ENCODE measurements at regions not wholly inside any gene's neighbourhood (a gene's known extent, or its start where the extent isn't known, plus 50 kb on each side); places are given as distances from the start of the nearest gene placed in this dataset.

DNA sequence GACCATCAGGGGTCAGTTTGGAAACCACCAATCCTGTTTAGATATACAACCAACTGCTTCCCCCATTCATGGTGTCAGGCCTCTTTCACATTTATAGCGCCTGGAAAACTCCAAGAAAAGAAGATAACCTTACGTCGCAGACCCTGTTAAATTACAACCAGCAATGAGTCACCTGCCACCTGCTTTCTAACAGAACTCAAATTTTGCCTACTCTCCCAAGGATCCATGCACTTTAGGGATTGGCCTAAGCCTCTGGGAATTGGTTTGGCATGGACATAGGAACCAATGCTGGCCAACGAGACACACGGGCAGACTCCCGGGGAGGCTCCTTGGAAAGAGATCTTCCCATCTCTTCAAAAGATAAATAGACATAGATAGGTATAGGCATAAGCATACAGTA is 87.0 kb downstream of the FEM1C start:
- no peak overlapping the region for H4K5ac ChIP-seq (ENCODE audit: insufficient read length, low read depth, low read length)
- no peak overlapping the region for H4K8ac ChIP-seq (replicated peaks; ENCODE audit: insufficient read length, low read depth, low read length)
- H3K9ac ChIP-seq (ENCODE audit: extremely low read depth, insufficient read length, low read length): no peak overlapping the region
- no peak overlapping the region for H2AK5ac ChIP-seq (ENCODE audit: insufficient read length, low read length)
- DNase-seq: no peak
- WGBS (ENCODE audit: extremely low coverage, insufficient read length, low lambda C conversion rate): no CpG with 5 or more reads among the region's 6 CpGs
- H3K4me1 ChIP-seq (ENCODE audit: insufficient read depth, low read length): peaks cover 5% of the 10 kb centered on the region; the same call in 1 of the 2 replicates
- no peak overlapping the region for H3K23ac ChIP-seq (ENCODE audit: insufficient read length, low read depth, low read length)
- H2BK5ac ChIP-seq (ENCODE audit: insufficient read length, low read length): no peak overlapping the region
- Mint-ChIP-seq H3K4me1 (peaks cover 4 to 10% of the 10 kb centered on the region in 2 experiments; a peak in 3 of 4 replicates), H3K27ac (no peak overlapping the region), H3K36me3 (ENCODE audit: insufficient read depth in 1 of 3, low read depth in 3 of 3) (no peaks in the 10 kb centered on the region), H3K9me3 (no peaks in the 10 kb centered on the region; a peak in 1 of 5 replicates), H3K4me3 (no peak overlapping the region), H3K27me3 (ENCODE audit: low read depth) (no peaks in the 10 kb centered on the region)
- H3T11ph ChIP-seq (ENCODE audit: low read length): no peak overlapping the region
- no peak overlapping the region for H2BK20ac ChIP-seq (ENCODE audit: low read depth, low read length, poor library complexity, severe bottlenecking)
- TF ChIP-seq, protein P1, sequence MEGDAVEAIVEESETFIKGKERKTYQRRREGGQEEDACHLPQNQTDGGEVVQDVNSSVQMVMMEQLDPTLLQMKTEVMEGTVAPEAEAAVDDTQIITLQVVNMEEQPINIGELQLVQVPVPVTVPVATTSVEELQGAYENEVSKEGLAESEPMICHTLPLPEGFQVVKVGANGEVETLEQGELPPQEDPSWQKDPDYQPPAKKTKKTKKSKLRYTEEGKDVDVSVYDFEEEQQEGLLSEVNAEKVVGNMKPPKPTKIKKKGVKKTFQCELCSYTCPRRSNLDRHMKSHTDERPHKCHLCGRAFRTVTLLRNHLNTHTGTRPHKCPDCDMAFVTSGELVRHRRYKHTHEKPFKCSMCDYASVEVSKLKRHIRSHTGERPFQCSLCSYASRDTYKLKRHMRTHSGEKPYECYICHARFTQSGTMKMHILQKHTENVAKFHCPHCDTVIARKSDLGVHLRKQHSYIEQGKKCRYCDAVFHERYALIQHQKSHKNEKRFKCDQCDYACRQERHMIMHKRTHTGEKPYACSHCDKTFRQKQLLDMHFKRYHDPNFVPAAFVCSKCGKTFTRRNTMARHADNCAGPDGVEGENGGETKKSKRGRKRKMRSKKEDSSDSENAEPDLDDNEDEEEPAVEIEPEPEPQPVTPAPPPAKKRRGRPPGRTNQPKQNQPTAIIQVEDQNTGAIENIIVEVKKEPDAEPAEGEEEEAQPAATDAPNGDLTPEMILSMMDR (conservative IDR thresholded peaks at IDR 0.05): no peak
- no peaks in the 10 kb centered on the region for H3K23me2 ChIP-seq (ENCODE audit: insufficient read length, low read depth, low read length, poor library complexity, severe bottlenecking)
- H3K27ac ChIP-seq (ENCODE audit: insufficient read length, low read depth, low read length): no peak overlapping the region
- H3K56ac ChIP-seq (ENCODE audit: insufficient read length, low read depth, low read length): no peak overlapping the region
- no peak overlapping the region for H2BK12ac ChIP-seq (ENCODE audit: insufficient read length, low read depth, low read length)
- no peaks in the 10 kb centered on the region for H3K27me3 ChIP-seq (ENCODE audit: insufficient read depth, low read length)
- H2BK120ac ChIP-seq (ENCODE audit: low read depth, low read length, poor library complexity, severe bottlenecking): no peak overlapping the region
- no peak overlapping the region for H3K4me2 ChIP-seq (ENCODE audit: insufficient read depth, insufficient read length, low read length)
- H3K14ac ChIP-seq (ENCODE audit: insufficient read depth, low read length): no peak overlapping the region
- H3K9me3 ChIP-seq (ENCODE audit: control insufficient read depth, low read depth, low read length): no peaks in the 10 kb centered on the region
- no peak overlapping the region for H3K18ac ChIP-seq (ENCODE audit: insufficient read length, low read depth, low read length)
- no peaks in the 10 kb centered on the region for H3K79me1 ChIP-seq (ENCODE audit: insufficient read depth, low read depth, low read length, poor library complexity, severe bottlenecking)
- no peaks in the 10 kb centered on the region for H4K20me1 ChIP-seq (ENCODE audit: control insufficient read depth, insufficient read depth, insufficient read length)
- H4K91ac ChIP-seq (ENCODE audit: insufficient read length, low read depth, low read length): no peak overlapping the region
- no peak overlapping the region for H2BK15ac ChIP-seq (ENCODE audit: low read depth, low read length)
- no peaks in the 10 kb centered on the region for H3K79me2 ChIP-seq (ENCODE audit: insufficient read depth, low read length)
- no peak overlapping the region for H3K4ac ChIP-seq (ENCODE audit: low read depth, low read length)
- no peak overlapping the region for H2AFZ ChIP-seq (ENCODE audit: low read length)
